ENCODE measurements at regions not wholly inside any gene's neighbourhood (a gene's known extent, or its start where the extent isn't known, plus 50 kb on each side); places are given as distances from the start of the nearest gene placed in this dataset.

GRCh38 chr11:112367461-112367860, 106.8 kb upstream of the PLET1 start:
- no peak for TF ChIP-seq POLR2A (IDR thresholded peaks at IDR 0.05)
- TF ChIP-seq, protein P1, sequence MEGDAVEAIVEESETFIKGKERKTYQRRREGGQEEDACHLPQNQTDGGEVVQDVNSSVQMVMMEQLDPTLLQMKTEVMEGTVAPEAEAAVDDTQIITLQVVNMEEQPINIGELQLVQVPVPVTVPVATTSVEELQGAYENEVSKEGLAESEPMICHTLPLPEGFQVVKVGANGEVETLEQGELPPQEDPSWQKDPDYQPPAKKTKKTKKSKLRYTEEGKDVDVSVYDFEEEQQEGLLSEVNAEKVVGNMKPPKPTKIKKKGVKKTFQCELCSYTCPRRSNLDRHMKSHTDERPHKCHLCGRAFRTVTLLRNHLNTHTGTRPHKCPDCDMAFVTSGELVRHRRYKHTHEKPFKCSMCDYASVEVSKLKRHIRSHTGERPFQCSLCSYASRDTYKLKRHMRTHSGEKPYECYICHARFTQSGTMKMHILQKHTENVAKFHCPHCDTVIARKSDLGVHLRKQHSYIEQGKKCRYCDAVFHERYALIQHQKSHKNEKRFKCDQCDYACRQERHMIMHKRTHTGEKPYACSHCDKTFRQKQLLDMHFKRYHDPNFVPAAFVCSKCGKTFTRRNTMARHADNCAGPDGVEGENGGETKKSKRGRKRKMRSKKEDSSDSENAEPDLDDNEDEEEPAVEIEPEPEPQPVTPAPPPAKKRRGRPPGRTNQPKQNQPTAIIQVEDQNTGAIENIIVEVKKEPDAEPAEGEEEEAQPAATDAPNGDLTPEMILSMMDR (IDR thresholded peaks at IDR 0.05), result no peak

All from testis (tissue), 2 donors.